DND-41 (cell line): ENCODE measurements at regions not wholly inside any gene's neighbourhood (a gene's known extent, or its start where the extent isn't known, plus 50 kb on each side); places are given as distances from the start of the nearest gene placed in this dataset.
"Not testable (repeated sequence)": the region's sequence is repeated elsewhere in the genome, so short reads cannot be mapped to it uniquely, and the experiment has no call there.

Experiments
- ATAC-seq: fragments of 200-7000 bp; cut with Tn5 transposase; 3 replicates; pipeline ENCODE4 v1.9.1; 2021; ENCODE audit warnings: low read depth; ENCODE audit not compliant: insufficient read depth
- DNase-seq: peaks from one replicate; pipeline ENCODE4 v3.0.0-alpha.2; 2020
- H2AFZ ChIP-seq: 2 replicates; pipeline ENCODE4 v1.6.0; 2012; ENCODE audit warnings: low read depth, low read length
- H3K27ac ChIP-seq: 2 replicates; pipeline ENCODE4 v1.5.1; 2012; ENCODE audit warnings: low read length, inconsistent platforms
- H3K27me3 ChIP-seq: fragments of 200-600 bp; sonication (generic); 2 replicates; pipeline ENCODE4 v1.6.0; 2012; ENCODE audit warnings: low read length, mild to moderate bottlenecking, inconsistent platforms; ENCODE audit not compliant: insufficient read depth, poor library complexity
- H3K36me3 ChIP-seq: 2 replicates; pipeline ENCODE4 v1.5.1; 2012; ENCODE audit warnings: low read length, inconsistent platforms; ENCODE audit not compliant: insufficient read depth
- H3K4me1 ChIP-seq: 2 replicates; pipeline ENCODE4 v1.5.1; 2012; ENCODE audit warnings: mild to moderate bottlenecking, low read length; ENCODE audit not compliant: insufficient read depth
- H3K4me2 ChIP-seq: 2 replicates; pipeline ENCODE4 v1.6.0; 2012; ENCODE audit warnings: mild to moderate bottlenecking, moderate library complexity, low read length, inconsistent platforms; ENCODE audit not compliant: insufficient read depth
- H3K4me3 ChIP-seq, 2 experiments: fragments of 200-600 bp in 1 of 2; shearing (Covaris generic) in 1 of 2; 2 replicates each; pipeline ENCODE4 v1.5.1; 2012 to 2016; ENCODE audit warnings: inconsistent platforms in 2 of 2, low read length in 2 of 2, mild to moderate bottlenecking in 2 of 2, low read depth in 1 of 2, moderate library complexity in 1 of 2
- H3K79me2 ChIP-seq: 2 replicates; pipeline ENCODE4 v1.6.0; 2012; ENCODE audit warnings: low read length, inconsistent platforms; ENCODE audit not compliant: insufficient read depth
- H3K9ac ChIP-seq: 2 replicates; pipeline ENCODE4 v1.6.0; 2012; ENCODE audit warnings: low read depth, mild to moderate bottlenecking, inconsistent platforms, low read length, moderate library complexity
- H3K9me3 ChIP-seq: 2 replicates; pipeline ENCODE4 v1.5.1; 2012; ENCODE audit warnings: low read length, moderate library complexity, mild to moderate bottlenecking, inconsistent platforms; ENCODE audit not compliant: insufficient read depth, severe bottlenecking
- H4K20me1 ChIP-seq: 2 replicates; pipeline ENCODE4 v1.6.0; 2012; ENCODE audit warnings: low read length; ENCODE audit not compliant: insufficient read depth
- EZH2 ChIP-seq: IDR thresholded peaks from 3 replicates; pipeline ENCODE4 v1.6.1; 2012; ENCODE audit warnings: borderline replicate concordance, low read depth, mild to moderate bottlenecking, moderate library complexity, low read length, inconsistent platforms; ENCODE audit not compliant: severe bottlenecking
- TF ChIP-seq, protein P1 (sequence below): IDR thresholded peaks from 2 replicates; pipeline ENCODE4 v1.5.1; 2012; ENCODE audit warnings: borderline replicate concordance, low read length, moderate library complexity, mild to moderate bottlenecking; ENCODE audit not compliant: poor library complexity, severe bottlenecking; ENCODE audit errors: extremely low read depth

DNA sequence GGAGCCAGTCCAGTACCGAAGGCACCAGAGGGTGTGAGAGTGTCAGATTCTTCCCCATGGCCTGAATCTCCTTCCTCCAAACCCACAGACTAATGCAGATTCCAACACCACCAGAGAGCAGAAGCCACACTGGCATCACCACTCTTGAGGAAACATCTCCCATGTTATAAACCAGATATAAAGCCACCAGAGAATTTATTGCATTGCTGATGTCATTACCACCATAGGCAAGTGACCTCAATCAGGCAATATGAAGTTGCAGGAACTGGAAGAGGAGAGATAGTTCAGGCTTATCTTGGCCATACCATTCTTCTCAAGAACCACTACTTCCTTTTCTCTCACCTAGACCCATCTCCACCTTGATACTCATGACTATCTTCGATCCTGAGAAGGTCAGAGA, 653.4 kb downstream of the TMEM121 start:
- Histone ChIP-seq H3K36me3 (no peaks in the 10 kb centered on the region; the same call in 1 of the 2 replicates), H2AFZ (no peak overlapping the region), H4K20me1 (no peaks in the 10 kb centered on the region), H3K4me2 (no peak overlapping the region), H3K4me1 (peaks cover 75% of the 10 kb centered on the region), H3K4me3 (no peak overlapping the region), H3K9ac (no peak overlapping the region), H3K27me3 (no peaks in the 10 kb centered on the region), H3K79me2 (peaks cover 7% of the 10 kb centered on the region), H3K27ac (peak overlapping the region; percentile 24), H3K9me3 (no peaks in the 10 kb centered on the region)
- ATAC-seq: no peak
- TF ChIP-seq, protein P1, sequence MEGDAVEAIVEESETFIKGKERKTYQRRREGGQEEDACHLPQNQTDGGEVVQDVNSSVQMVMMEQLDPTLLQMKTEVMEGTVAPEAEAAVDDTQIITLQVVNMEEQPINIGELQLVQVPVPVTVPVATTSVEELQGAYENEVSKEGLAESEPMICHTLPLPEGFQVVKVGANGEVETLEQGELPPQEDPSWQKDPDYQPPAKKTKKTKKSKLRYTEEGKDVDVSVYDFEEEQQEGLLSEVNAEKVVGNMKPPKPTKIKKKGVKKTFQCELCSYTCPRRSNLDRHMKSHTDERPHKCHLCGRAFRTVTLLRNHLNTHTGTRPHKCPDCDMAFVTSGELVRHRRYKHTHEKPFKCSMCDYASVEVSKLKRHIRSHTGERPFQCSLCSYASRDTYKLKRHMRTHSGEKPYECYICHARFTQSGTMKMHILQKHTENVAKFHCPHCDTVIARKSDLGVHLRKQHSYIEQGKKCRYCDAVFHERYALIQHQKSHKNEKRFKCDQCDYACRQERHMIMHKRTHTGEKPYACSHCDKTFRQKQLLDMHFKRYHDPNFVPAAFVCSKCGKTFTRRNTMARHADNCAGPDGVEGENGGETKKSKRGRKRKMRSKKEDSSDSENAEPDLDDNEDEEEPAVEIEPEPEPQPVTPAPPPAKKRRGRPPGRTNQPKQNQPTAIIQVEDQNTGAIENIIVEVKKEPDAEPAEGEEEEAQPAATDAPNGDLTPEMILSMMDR: no peak
- TF ChIP-seq EZH2: no peak
- DNase-seq: no peak

DNA sequence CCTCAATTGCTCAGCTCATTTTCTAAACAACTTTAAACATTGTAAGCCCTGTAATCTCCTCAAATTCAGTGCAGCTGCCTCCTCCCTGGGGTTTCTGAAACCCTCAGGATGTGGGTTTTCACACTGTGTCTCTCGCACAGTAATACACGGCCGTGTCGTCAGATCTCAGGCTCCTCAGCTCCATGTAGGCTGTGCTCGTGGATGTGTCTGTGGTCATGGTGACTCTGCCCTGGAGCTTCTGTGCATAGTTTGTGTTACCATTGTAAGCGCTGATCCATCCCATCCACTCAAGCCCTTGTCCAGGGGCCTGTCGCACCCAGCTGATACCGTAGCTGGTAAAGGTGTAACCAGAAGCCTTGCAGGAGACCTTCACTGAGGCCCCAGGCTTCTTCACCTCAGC, 658.4 kb downstream of the TMEM121 start:
- DNase-seq (peak; percentile 93), ATAC-seq (peak; percentile 85)
- Histone ChIP-seq H3K4me3 (peak overlapping the region in 1 of 2 experiments; percentile 45; a peak in 2 of 4 replicates), H3K27ac (peak overlapping the region; percentile 88), H3K4me2 (peak overlapping the region; percentile 58), H3K9ac (peak overlapping the region; percentile 57), H3K4me1 (peaks cover 63% of the 10 kb centered on the region)
- not testable (repeated sequence) for H3K9me3 ChIP-seq, H4K20me1 ChIP-seq, H3K79me2 ChIP-seq, H3K27me3 ChIP-seq, H2AFZ ChIP-seq, H3K36me3 ChIP-seq

- Histone ChIP-seq H3K9ac (peak overlapping the region; percentile 57), H3K4me1 (peaks cover 63% of the 10 kb centered on the region), H3K27ac (peak overlapping the region; percentile 88), H3K4me2 (peak overlapping the region; percentile 58), H3K4me3 (peak overlapping the region in 1 of 2 experiments; percentile 45; a peak in 2 of 4 replicates)
- not testable (repeated sequence) for H3K9me3 ChIP-seq, H2AFZ ChIP-seq, DNase-seq, H3K27me3 ChIP-seq, H3K36me3 ChIP-seq, H3K79me2 ChIP-seq, H4K20me1 ChIP-seq
- peak; percentile 18; the same call in 2 of the 3 replicates for ATAC-seq
These were observed 658.9 kb downstream of the TMEM121 start for GRCh38 chr14:106185174-106185836.

DNA sequence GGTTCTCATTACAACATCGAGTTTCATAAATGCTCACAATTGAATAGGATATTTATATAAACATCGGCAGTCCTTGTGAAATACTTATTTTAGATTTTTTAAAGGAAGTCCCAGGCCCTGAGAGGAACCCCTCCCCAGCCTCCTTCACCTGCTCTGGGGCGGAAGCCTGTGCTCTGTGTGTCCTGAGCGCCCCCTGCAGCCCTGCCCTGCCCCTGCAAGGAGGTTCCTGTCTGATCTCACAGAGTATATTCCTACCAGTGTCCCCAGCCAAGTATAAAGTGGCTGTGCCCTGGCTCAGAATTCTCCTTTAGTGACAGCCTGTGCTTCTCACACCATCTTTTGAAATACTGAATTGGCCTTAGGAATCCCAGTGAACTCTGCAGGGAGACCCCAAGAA, 659.5 kb downstream of the TMEM121 start:
- Histone ChIP-seq H3K27me3 (no peaks in the 10 kb centered on the region), H2AFZ (0 out of 2 replicates have a peak overlapping the region, but pooled peaks have one; percentile 15), H3K4me2 (peak overlapping the region; percentile 58), H4K20me1 (no peaks in the 10 kb centered on the region), H3K79me2 (no peaks in the 10 kb centered on the region), H3K9ac (peak overlapping the region; percentile 57), H3K4me3 (0 out of 4 replicates have a peak overlapping the region, but pooled peaks of 1 of the 2 experiments have one; percentile 6), H3K27ac (peak overlapping the region; percentile 88), H3K36me3 (no peaks in the 10 kb centered on the region), H3K9me3 (no peaks in the 10 kb centered on the region), H3K4me1 (peaks cover 63% of the 10 kb centered on the region)
- peak; percentile 92 for DNase-seq
- peak; percentile 81 for ATAC-seq
- TF ChIP-seq, protein P1: peak; percentile 96
- TF ChIP-seq EZH2: no peak
